HG03135 (cell line): ENCODE measurements at regions not wholly inside any gene's neighbourhood (a gene's known extent, or its start where the extent isn't known, plus 50 kb on each side); places are given as distances from the start of the nearest gene placed in this dataset.

Source experiments
- ATAC-seq: cut with Tn5 transposase; IDR thresholded peaks from one replicate; pipeline ENCODE4 v1.9.1; 2021; ENCODE audit warnings: mild to moderate bottlenecking, moderate library complexity; ENCODE audit not compliant: unreplicated experiment

DNA sequence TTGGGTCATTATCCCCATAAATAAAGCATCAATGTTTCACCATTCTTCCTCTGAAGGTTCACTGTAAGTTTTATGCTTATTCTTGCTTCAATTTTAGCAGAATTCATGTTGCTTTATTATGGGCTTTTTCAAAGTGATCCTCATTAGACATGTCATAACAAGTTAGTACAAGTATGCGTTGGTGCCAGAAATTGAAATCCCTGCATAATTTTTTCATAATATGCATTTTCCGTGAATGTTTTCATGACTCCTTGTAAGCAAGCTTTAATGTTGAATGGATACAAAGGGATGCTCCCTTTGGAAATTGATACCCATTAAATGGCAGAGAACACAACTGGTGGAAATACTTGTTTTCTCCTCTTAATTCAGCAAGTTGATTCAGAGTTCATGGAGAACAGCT lies 179.7 kb downstream of the ST6GAL2 start:
- no peak for ATAC-seq

DNA sequence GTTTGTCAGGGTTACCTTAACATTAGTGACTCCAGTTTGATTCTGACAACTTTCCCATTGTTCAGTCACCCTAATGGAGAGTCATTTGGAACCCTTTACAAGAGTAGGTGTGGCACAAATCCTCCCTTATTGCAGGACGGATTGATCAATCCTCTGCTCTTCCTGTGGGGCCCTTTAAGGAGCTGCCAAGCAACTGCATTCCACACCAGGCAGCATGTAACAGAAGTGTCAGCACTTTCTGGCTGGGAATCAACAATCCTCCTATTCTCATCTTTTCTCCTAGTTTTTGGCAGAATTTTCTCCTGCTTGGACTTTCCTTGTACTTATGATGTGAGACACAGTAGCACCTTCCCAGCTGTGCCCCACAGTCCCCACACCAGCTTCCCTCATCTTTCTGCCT lies 177.8 kb downstream of the ST6GAL2 start:
- ATAC-seq = no peak

DNA sequence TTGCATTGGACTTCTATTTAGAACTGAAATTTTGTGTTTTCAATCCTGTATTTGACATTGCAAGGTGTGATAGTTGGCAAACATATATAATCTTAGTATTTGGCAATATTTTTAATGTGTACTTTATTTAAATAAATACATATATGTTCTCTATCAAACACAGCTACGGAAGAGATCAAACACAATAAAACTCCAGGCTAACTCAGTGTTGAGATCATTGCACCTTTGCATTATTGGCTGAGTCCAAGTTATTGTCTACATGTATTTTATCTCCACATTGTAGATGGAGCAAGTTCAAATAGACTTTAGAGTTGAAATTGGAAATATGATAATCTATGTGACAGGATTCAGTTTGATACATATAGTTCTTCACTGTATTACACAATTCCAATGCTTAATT lies 176.7 kb downstream of the ST6GAL2 start:
- no peak for ATAC-seq

DNA sequence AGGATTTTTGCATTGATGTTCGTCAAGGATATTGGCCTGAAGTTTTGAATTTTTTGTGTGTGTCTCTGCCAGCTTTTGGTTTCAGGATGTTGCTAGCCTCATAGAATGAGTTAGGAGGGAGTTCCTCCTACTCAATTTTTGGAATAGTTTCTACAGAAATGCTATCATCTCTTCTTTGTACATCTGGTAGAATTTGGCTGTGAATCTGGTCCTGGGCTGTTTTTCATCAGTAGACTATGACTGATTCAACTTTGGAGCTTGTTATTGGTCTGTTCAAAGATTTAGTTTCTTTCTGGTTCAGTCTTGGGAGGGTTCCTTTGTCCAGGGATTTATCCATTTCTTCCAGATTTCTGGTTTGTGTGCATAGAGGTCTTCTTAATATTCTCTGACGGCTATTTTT lies 166.7 kb downstream of the ST6GAL2 start:
- ATAC-seq = no peak

DNA sequence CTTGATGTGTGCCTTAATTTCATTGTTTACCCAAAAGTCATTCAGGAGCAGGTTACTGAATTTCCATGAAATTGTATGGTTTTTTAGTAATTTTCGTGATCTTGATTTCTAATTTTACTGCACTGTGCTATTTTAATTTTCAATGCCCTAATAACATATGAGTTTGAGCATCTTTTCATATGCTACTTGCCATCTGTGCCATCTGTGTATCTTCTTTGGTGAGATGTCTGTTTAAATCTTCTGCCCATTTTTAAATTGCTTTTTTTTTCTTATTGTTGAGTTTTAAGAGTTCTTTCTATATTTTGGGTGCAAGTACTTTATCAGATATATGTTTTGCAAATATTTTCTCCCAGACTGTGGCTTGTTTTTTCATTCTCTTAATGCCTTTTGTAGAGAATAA lies 165.9 kb downstream of the ST6GAL2 start:
- no peak for ATAC-seq

DNA sequence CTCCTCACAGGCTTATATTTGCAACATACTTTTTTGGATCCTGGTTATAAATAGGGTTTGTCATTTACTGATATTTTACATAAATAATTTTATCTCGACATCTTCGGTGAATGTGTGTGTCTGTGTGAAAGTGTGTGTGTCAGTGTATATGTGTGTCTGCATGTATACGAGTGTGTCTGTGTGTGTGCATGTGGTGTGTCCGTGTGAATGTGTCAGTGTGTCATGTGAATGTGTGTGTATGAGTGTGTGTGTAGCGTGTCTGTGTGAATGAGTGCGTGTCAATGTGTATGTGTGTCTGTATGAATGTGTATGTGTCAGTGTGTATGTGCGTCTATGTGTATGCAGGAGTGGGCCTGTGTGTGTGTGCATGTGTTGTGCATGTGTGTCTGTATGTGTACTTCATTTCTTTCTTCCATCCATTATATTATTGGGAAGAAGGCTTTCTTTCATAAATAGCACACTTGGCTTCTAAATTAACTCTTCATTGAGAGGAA lies 161.6 kb downstream of the ST6GAL2 start:
- no peak for ATAC-seq

DNA sequence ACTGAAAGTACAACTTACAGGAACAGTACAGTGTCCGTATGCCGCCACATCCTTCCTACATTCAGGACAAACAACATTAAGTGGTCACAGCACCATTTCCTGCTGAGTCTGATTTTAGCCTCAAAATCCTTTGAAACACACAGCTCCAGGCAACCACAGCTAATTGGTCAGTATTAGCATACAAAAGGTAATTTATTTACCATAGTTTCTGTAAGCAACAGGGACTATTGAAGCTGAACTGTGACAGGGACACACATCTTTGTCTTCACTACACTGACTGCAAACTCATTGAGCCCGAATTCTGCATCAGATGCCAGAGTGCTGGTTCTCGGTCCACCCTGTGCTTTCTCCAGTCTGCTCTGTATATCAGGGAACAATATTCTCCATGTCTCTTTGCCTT lies 151.8 kb downstream of the ST6GAL2 start:
- ATAC-seq = no peak

DNA sequence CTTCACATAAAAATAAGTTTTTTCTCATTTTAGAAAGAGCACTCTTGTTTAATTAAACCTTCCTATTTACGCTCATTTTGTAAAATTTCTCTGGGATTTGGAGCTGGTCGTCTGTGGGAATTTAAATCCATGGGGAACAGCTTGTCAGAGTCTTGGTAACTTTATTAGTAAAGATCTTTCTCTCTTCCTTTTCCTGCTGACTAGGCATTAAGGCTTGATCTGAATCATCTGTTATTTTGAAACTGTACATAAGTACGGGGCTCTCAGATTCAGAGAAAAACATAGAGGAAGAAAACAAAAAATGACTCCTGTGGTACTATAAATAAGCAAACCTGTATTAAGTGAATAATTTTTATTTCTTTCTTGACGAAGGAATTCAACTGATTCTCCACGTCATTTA lies 150.2 kb downstream of the ST6GAL2 start:
- ATAC-seq = no peak

DNA sequence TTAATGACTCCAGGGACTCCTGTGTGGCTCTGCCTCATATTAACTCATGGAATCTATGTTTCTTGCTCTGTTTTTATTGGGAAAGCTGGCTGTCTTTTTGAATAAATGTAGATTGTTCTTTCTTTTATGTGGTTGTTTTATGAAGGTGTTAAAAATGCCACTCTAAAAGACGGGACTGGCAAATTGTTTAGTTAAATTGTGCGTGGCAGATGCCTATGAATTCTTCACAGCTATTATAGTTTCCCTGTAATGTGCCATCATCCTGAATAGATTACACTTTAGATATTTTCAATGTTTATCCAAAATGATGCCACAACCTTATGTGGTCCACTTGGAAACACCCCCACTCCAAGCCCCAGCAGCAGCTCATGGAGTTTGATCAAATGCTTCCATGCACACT lies 149.7 kb downstream of the ST6GAL2 start:
- no peak for ATAC-seq

DNA sequence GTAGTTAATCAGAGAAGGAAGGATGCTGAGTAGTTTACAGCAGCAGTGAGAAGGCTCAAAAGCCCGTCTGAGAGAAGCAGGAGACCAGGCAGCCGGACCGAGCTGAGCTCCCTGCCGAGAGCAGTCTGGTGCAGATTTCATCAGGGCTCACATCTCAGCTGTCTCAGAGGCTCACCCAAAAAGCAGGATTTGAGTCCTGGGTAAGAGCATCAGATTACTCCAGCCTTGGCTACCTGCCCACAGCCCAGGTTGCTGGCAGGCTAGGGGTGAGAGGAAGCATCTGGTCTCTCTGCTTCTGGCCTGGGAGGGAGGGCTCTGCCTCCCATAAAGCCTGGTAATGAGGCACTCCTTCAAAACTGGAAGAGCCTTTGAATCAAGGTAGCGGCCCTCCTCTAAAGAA lies 140.5 kb downstream of the ST6GAL2 start:
- no peak for ATAC-seq

DNA sequence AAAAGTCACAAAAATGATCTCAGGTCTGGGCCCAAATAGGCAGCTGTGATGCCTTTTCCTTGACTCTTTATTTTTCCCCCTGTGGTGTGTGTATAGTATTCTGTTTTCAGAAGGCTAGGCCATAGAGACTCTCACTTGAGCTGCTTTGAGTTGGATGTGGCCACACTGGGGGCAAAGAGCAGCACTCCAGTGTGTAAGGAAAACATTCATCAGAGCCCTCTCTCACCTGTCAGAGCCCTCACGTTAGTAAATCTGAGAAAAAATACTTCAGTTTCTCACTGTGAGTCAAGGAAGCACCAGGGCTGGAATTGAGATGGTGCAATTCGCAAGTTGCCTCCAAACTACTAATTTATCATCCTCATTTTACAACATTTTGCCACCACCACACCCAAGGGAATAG lies 136.1 kb downstream of the ST6GAL2 start:
- no peak for ATAC-seq
